Lower leg skin (tissue), 3 donors: ENCODE measurements at regions not wholly inside any gene's neighbourhood (a gene's known extent, or its start where the extent isn't known, plus 50 kb on each side); places are given as distances from the start of the nearest gene placed in this dataset.

ENCODE experiments used
- POLR2A ChIP-seq, 2 donors: fragments of 450-650 bp; IDR thresholded peaks; one replicate each; pipeline ENCODE4 v1.6.1; 2016 to 2017; ENCODE audit warnings: antibody characterized with exemption in 2 of 2, mild to moderate bottlenecking in 1 of 2, moderate library complexity in 1 of 2
- TF ChIP-seq, protein P1 (sequence below), 3 donors: fragments of 450-650 bp; IDR thresholded peaks; one replicate each; pipeline ENCODE4 v1.5.1; 2016; ENCODE audit warnings: antibody characterized with exemption in 3 of 3, mild to moderate bottlenecking in 3 of 3, moderate library complexity in 2 of 3

DNA sequence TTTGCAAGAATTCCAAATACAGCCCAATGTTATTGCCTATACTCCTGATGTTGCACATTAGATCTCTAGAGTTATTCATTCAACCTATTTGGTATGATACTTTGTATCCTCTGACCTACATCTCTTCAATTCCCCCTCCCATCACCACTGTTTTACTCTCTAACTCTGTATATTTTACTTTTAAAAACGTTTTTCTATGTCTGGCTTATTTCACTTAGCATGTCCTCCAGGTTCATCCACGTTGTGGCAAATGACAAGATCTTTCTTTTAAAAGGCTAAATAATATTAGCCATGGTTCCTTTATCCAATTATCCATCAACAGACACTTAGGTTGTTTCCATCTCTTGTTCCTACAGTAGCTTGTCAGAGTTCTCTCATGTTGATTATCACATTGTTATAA, 207.1 kb upstream of the PTGFR start:
- TF ChIP-seq, protein P1, sequence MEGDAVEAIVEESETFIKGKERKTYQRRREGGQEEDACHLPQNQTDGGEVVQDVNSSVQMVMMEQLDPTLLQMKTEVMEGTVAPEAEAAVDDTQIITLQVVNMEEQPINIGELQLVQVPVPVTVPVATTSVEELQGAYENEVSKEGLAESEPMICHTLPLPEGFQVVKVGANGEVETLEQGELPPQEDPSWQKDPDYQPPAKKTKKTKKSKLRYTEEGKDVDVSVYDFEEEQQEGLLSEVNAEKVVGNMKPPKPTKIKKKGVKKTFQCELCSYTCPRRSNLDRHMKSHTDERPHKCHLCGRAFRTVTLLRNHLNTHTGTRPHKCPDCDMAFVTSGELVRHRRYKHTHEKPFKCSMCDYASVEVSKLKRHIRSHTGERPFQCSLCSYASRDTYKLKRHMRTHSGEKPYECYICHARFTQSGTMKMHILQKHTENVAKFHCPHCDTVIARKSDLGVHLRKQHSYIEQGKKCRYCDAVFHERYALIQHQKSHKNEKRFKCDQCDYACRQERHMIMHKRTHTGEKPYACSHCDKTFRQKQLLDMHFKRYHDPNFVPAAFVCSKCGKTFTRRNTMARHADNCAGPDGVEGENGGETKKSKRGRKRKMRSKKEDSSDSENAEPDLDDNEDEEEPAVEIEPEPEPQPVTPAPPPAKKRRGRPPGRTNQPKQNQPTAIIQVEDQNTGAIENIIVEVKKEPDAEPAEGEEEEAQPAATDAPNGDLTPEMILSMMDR (IDR thresholded peaks at IDR 0.05) = no peak
- TF ChIP-seq POLR2A (IDR thresholded peaks at IDR 0.05) = no peak
